Colonic mucosa (tissue), 4 donors: ENCODE measurements at regions not wholly inside any gene's neighbourhood (a gene's known extent, or its start where the extent isn't known, plus 50 kb on each side); places are given as distances from the start of the nearest gene placed in this dataset.

Experiments used
- DNase-seq: peaks from one replicate; pipeline ENCODE4 v3.0.0-alpha.2; 2020
- H3K27ac ChIP-seq: fragments of 200-600 bp; one replicate; pipeline ENCODE4 v1.8.0; 2021
- H3K27me3 ChIP-seq: fragments of 200-600 bp; one replicate; pipeline ENCODE4 v1.8.0; 2021
- H3K36me3 ChIP-seq: fragments of 200-600 bp; one replicate; pipeline ENCODE4 v1.8.0; 2021
- H3K4me1 ChIP-seq: fragments of 200-600 bp; one replicate; pipeline ENCODE4 v1.8.0; 2021; ENCODE audit warnings: mild to moderate bottlenecking
- H3K4me3 ChIP-seq: fragments of 200-600 bp; one replicate; pipeline ENCODE4 v1.8.0; 2021
- H3K9ac ChIP-seq, 2 donors: one replicate each; pipeline ENCODE4 v1.7.0; 2013; ENCODE audit warnings: control low read depth in 2 of 2, low read depth in 2 of 2, low read length in 2 of 2
- H3K9me3 ChIP-seq: fragments of 200-600 bp; one replicate; pipeline ENCODE4 v1.8.0; 2021
- CTCF ChIP-seq: fragments of 200-600 bp; IDR thresholded peaks from one replicate; pipeline ENCODE4 v1.8.0; 2022; ENCODE audit warnings: antibody characterized with exemption, mild to moderate bottlenecking
- intact Hi-C: fragments of 100-400 bp; cut with DNase I; formaldehyde crosslinking; loops from one replicate; pipeline ENCODE4 v1.14.1; 2022
- donor health status: healthy.
- donor health status: DM: no; HTN: no; CAD: no.
- donor health status: DM: no; HTN: no; CAD: no.

- no peaks in the 10 kb centered on the region for H3K4me1 ChIP-seq
- intact Hi-C loops: loop anchor here (5.0 kb wide), 1 partner anchor 37 kb away; no protein-coding TSS in a partner anchor
- H3K36me3 ChIP-seq: no peaks in the 10 kb centered on the region
- no peak overlapping the region for H3K27ac ChIP-seq
- no peak for TF ChIP-seq CTCF
- H3K9me3 ChIP-seq: no peaks in the 10 kb centered on the region
- no peak overlapping the region for H3K9ac ChIP-seq
- DNase-seq: no peak
- no peaks in the 10 kb centered on the region for H3K27me3 ChIP-seq
- no peak overlapping the region for H3K4me3 ChIP-seq
Observed at GRCh38 chr13:105925496-105925895, 610.0 kb downstream of the EFNB2 start.

- Histone ChIP-seq H3K27me3 (no peaks in the 10 kb centered on the region), H3K4me1 (no peaks in the 10 kb centered on the region), H3K36me3 (no peaks in the 10 kb centered on the region), H3K4me3 (no peak overlapping the region), H3K9ac (peak overlapping the region in 1 of 2 donors; percentile 24), H3K27ac (peak overlapping the region; percentile 79), H3K9me3 (no peaks in the 10 kb centered on the region)
- intact Hi-C loops: no loop called here
- peak; percentile 50 for DNase-seq
- TF ChIP-seq CTCF: no peak
Observed at GRCh38 chr13:105921711-105922110, 613.8 kb downstream of the EFNB2 start.

GRCh38 chr13:105920370-105920769 is 615.1 kb downstream of the EFNB2 start:
- Histone ChIP-seq H3K27ac (peak overlapping the region; percentile 79), H3K4me3 (no peak overlapping the region), H3K4me1 (no peaks in the 10 kb centered on the region), H3K9me3 (no peaks in the 10 kb centered on the region), H3K36me3 (no peaks in the 10 kb centered on the region), H3K9ac (peak overlapping the region in 1 of 2 donors; percentile 38), H3K27me3 (no peaks in the 10 kb centered on the region)
- TF ChIP-seq CTCF: no peak
- intact Hi-C loops: no loop called here
- DNase-seq: peak; percentile 41

- H3K36me3 ChIP-seq: no peaks in the 10 kb centered on the region
- no peaks in the 10 kb centered on the region for H3K4me1 ChIP-seq
- H3K9me3 ChIP-seq: no peaks in the 10 kb centered on the region
- TF ChIP-seq CTCF: no peak
- no peak overlapping the region for H3K4me3 ChIP-seq
- H3K9ac ChIP-seq: peak overlapping the region in 1 of 2 donors; percentile 76
- intact Hi-C loops: no loop called here
- DNase-seq: peak; percentile 89
- H3K27me3 ChIP-seq: no peaks in the 10 kb centered on the region
- peak overlapping the region; percentile 79 for H3K27ac ChIP-seq
Observed at GRCh38 chr13:105918842-105919741, 616.4 kb downstream of the EFNB2 start.

- Histone ChIP-seq H3K9ac (no peak overlapping the region), H3K36me3 (no peaks in the 10 kb centered on the region), H3K4me3 (no peak overlapping the region), H3K9me3 (no peaks in the 10 kb centered on the region), H3K4me1 (no peaks in the 10 kb centered on the region), H3K27me3 (no peaks in the 10 kb centered on the region), H3K27ac (no peak overlapping the region)
- intact Hi-C loops: no loop called here
- no peak for DNase-seq
- no peak for TF ChIP-seq CTCF
Observed at GRCh38 chr13:105915146-105915850, 620.2 kb downstream of the EFNB2 start.
